Caco-2 (cell line): ENCODE measurements at regions not wholly inside any gene's neighbourhood (a gene's known extent, or its start where the extent isn't known, plus 50 kb on each side); places are given as distances from the start of the nearest gene placed in this dataset.

Experiments used
- BruUV-seq: library from RNA; stranded (reverse); fragments of 400-500 nt; replicated peaks from 2 replicates; lab custom pipeline; 2021; lab: Mats Ljungman, UMichigan
- CTCF ChIA-PET: fragments of 300-600 bp; sonication (Branson Sonifier 250); formaldehyde crosslinking; loops from one replicate; lab custom pipeline; 2022; ENCODE audit warnings: antibody characterized with exemption; lab: Charles Lee
- POLR2A ChIA-PET: fragments of 300-600 bp; sonication (Branson Sonifier 250); formaldehyde crosslinking; loops from one replicate; lab custom pipeline; 2022; ENCODE audit warnings: antibody characterized with exemption; lab: Charles Lee
- DNase-seq, 2 experiments: peaks; one replicate each; pipeline versions ENCODE4 v3.0.0 to v3.0.0-alpha.2; 2020 to 2022
- H3K27me3 ChIP-seq: replicated peaks from 2 replicates; pipeline ENCODE4 v1.6.0; 2011; ENCODE audit warnings: low read length; ENCODE audit not compliant: control insufficient read depth, insufficient read depth
- H3K36me3 ChIP-seq: 2 replicates; pipeline ENCODE4 v1.5.1; 2011; ENCODE audit warnings: low read length; ENCODE audit not compliant: control insufficient read depth, insufficient read depth
- H3K4me1 ChIP-seq: fragments of 250-450 bp; sonication (Bioruptor Pico); 2 replicates; pipeline ENCODE4 v1.5.1; 2020; ENCODE audit warnings: mild to moderate bottlenecking
- H3K4me3 ChIP-seq: 2 replicates; pipeline ENCODE4 v1.5.1; 2011; ENCODE audit warnings: low read depth, mild to moderate bottlenecking, control low read depth, low read length
- H3K9me3 ChIP-seq: fragments of 250-450 bp; sonication (Bioruptor Pico); 2 replicates; pipeline ENCODE4 v1.5.1; 2020; ENCODE audit warnings: mild to moderate bottlenecking, moderate library complexity
- H3K27ac Mint-ChIP-seq: one replicate; pipeline ENCODE4 v1.8.0; 2022; ENCODE audit warnings: mixed read lengths; ENCODE audit not compliant: unreplicated experiment
- H3K27me3 Mint-ChIP-seq: one replicate; pipeline ENCODE4 v1.8.0; 2022; ENCODE audit warnings: mixed read lengths; ENCODE audit not compliant: insufficient read depth, unreplicated experiment
- H3K36me3 Mint-ChIP-seq: one replicate; pipeline ENCODE4 v1.8.0; 2022; ENCODE audit warnings: mild to moderate bottlenecking, mixed read lengths; ENCODE audit not compliant: insufficient read depth, unreplicated experiment
- H3K4me1 Mint-ChIP-seq: one replicate; pipeline ENCODE4 v1.8.0; 2022; ENCODE audit warnings: low read depth, mixed read lengths; ENCODE audit not compliant: unreplicated experiment
- H3K4me3 Mint-ChIP-seq: one replicate; pipeline ENCODE4 v1.8.0; 2022; ENCODE audit warnings: mild to moderate bottlenecking, moderate library complexity, mixed read lengths; ENCODE audit not compliant: unreplicated experiment
- H3K9me3 Mint-ChIP-seq: one replicate; pipeline ENCODE4 v1.8.0; 2022; ENCODE audit warnings: mixed read lengths; ENCODE audit not compliant: unreplicated experiment
- intact Hi-C: fragments of 100-400 bp; cut with micrococcal nuclease; formaldehyde crosslinking; loops from one replicate; pipeline ENCODE4 v1.10.0; 2022; ENCODE audit not compliant: unreplicated experiment
- TF ChIP-seq, protein P1 (sequence below), 2 experiments: fragments of 200-600 bp in 1 of 2; IDR thresholded peaks; 1 replicate in 1 of 2; 2 replicates in 1 of 2; pipeline versions ENCODE4 v1.5.1 to v1.8.0; 2011 to 2022; ENCODE audit warnings: antibody characterized with exemption in 1 of 2, control low read depth in 1 of 2, inconsistent platforms in 1 of 2, low read depth in 1 of 2, low read length in 1 of 2, mild to moderate bottlenecking in 1 of 2, moderate library complexity in 1 of 2; ENCODE audit not compliant: insufficient read depth in 1 of 2, severe bottlenecking in 1 of 2, unreplicated experiment in 1 of 2

- CTCF ChIA-PET = interaction anchor here (1.0 to 1.4 kb wide), 2 partner anchors 9 to 10 kb away, joined by 3 read pairs; no protein-coding TSS in a partner anchor
- H3K36me3 Mint-ChIP-seq = no peaks in the 10 kb centered on the region
Measured at GRCh38 chr7:142454862-142455261, 197.0 kb upstream of the PRSS58 start.

DNA sequence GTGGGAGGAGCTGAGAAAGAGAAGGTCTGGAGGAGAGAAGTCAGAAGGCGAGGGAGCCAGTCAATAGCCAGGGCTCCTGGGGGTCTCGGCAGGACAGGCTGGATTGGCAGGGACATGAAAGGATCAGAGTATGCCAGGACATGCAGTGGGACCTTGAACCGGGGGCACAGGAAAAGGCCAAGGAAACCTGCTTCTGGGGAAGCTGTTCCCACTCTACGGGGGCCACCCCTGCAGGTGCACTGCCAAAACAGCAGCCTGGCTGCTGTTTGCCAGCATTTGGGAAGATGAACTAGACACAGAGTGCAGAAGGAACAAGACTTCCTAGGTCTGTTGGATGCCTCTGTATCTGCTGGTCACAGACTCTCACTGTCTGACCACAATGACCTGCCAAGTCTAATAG is 194.9 kb upstream of the PRSS58 start:
- H3K4me1 ChIP-seq = no peaks in the 10 kb centered on the region
- H3K4me3 ChIP-seq = no peak overlapping the region
- Mint-ChIP-seq H3K4me1 (no peaks in the 10 kb centered on the region), H3K4me3 (no peak overlapping the region), H3K27me3 (peaks cover 40% of the 10 kb centered on the region), H3K9me3 (no peaks in the 10 kb centered on the region), H3K36me3 (no peaks in the 10 kb centered on the region), H3K27ac (no peak overlapping the region)
- POLR2A ChIA-PET = no interaction called here
- CTCF ChIA-PET = no interaction called here
- intact Hi-C loops = no loop called here
- DNase-seq = no peak
- BruUV-seq = no TSS peak
- H3K9me3 ChIP-seq = no peaks in the 10 kb centered on the region
- TF ChIP-seq, protein P1, sequence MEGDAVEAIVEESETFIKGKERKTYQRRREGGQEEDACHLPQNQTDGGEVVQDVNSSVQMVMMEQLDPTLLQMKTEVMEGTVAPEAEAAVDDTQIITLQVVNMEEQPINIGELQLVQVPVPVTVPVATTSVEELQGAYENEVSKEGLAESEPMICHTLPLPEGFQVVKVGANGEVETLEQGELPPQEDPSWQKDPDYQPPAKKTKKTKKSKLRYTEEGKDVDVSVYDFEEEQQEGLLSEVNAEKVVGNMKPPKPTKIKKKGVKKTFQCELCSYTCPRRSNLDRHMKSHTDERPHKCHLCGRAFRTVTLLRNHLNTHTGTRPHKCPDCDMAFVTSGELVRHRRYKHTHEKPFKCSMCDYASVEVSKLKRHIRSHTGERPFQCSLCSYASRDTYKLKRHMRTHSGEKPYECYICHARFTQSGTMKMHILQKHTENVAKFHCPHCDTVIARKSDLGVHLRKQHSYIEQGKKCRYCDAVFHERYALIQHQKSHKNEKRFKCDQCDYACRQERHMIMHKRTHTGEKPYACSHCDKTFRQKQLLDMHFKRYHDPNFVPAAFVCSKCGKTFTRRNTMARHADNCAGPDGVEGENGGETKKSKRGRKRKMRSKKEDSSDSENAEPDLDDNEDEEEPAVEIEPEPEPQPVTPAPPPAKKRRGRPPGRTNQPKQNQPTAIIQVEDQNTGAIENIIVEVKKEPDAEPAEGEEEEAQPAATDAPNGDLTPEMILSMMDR (IDR thresholded peaks at IDR 0.05; ENCODE audit: insufficient read depth in 1 of 2, low read depth in 1 of 2, low read length in 1 of 2, severe bottlenecking in 1 of 2, unreplicated experiment in 1 of 2) = no peak
- H3K36me3 ChIP-seq = no peaks in the 10 kb centered on the region
- H3K27me3 ChIP-seq = no peaks in the 10 kb centered on the region

More at GRCh38 chr7:142454862-142455261, 197.0 kb upstream of the PRSS58 start:
- POLR2A ChIA-PET = no interaction called here
- no peaks in the 10 kb centered on the region for H3K9me3 Mint-ChIP-seq
- Histone ChIP-seq H3K36me3 (no peaks in the 10 kb centered on the region), H3K27me3 (no peaks in the 10 kb centered on the region), H3K4me3 (no peak overlapping the region), H3K4me1 (peaks cover 8% of the 10 kb centered on the region), H3K9me3 (no peaks in the 10 kb centered on the region)
- no peaks in the 10 kb centered on the region for H3K4me1 Mint-ChIP-seq
- DNase-seq = no peak
- no peak overlapping the region for H3K4me3 Mint-ChIP-seq
- intact Hi-C loops = no loop called here
- BruUV-seq = no TSS peak
- no peak overlapping the region for H3K27ac Mint-ChIP-seq
- peaks cover 40% of the 10 kb centered on the region for H3K27me3 Mint-ChIP-seq
- TF ChIP-seq, protein P1 (IDR thresholded peaks at IDR 0.05; ENCODE audit: insufficient read depth in 1 of 2, low read depth in 1 of 2, low read length in 1 of 2, severe bottlenecking in 1 of 2, unreplicated experiment in 1 of 2) = no peak

DNA sequence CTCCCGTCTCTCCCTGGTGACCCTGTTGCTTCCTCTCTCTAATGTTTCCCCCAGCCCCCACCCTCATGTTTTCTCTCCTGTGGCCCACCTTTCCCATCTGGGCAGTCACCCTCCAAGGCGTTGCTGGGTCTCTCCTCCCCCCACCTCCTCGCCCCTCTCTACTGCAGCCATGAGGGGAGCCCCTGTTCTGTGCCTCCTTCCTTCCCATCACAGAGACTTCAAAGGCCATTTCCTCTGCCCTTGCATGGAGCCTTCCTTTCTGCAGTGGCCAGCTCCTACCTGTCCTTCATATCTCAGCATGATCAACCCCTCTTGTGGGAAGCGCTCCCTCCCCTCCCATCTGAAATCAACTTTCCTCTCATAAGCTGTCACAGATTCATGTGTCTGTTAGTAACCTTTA is 194.0 kb upstream of the PRSS58 start:
- no peak overlapping the region for H3K4me3 ChIP-seq
- no peaks in the 10 kb centered on the region for H3K36me3 ChIP-seq
- H3K9me3 ChIP-seq = no peaks in the 10 kb centered on the region
- no peak for DNase-seq
- TF ChIP-seq, protein P1 (IDR thresholded peaks at IDR 0.05; ENCODE audit: insufficient read depth in 1 of 2, low read depth in 1 of 2, low read length in 1 of 2, severe bottlenecking in 1 of 2, unreplicated experiment in 1 of 2) = no peak
- no peaks in the 10 kb centered on the region for H3K4me1 ChIP-seq
- CTCF ChIA-PET = no interaction called here
- Mint-ChIP-seq H3K36me3 (no peaks in the 10 kb centered on the region), H3K4me3 (no peak overlapping the region), H3K4me1 (no peaks in the 10 kb centered on the region), H3K27ac (no peak overlapping the region), H3K27me3 (peaks cover 40% of the 10 kb centered on the region), H3K9me3 (no peaks in the 10 kb centered on the region)
- no TSS peak for BruUV-seq
- H3K27me3 ChIP-seq = no peaks in the 10 kb centered on the region
- intact Hi-C loops = no loop called here
- POLR2A ChIA-PET = no interaction called here
